OCI-LY3 (cell line): ENCODE measurements at regions not wholly inside any gene's neighbourhood (a gene's known extent, or its start where the extent isn't known, plus 50 kb on each side); places are given as distances from the start of the nearest gene placed in this dataset.
"Not testable (repeated sequence)": the region's sequence is repeated elsewhere in the genome, so short reads cannot be mapped to it uniquely, and the experiment has no call there.

Source experiments
- H2AFZ ChIP-seq: fragments of 200-600, 300-600 bp; shearing (Covaris generic); 2 replicates; pipeline ENCODE4 v1.6.0; 2014; ENCODE audit warnings: antibody characterized with exemption, low read depth, low read length
- H3K27ac ChIP-seq: fragments of 200-600, 300-600 bp; sonication (generic); 2 replicates; pipeline ENCODE4 v1.5.1; 2014; ENCODE audit warnings: mild to moderate bottlenecking, low read length, moderate library complexity, mixed read lengths
- H3K27me3 ChIP-seq: fragments of 200-600, 300-600 bp; sonication (generic); 2 replicates; pipeline ENCODE4 v1.6.1; 2014; ENCODE audit warnings: low read depth, low read length, mixed read lengths
- H3K36me3 ChIP-seq: fragments of 200-600, 300-600 bp; sonication (generic); replicated peaks from 2 replicates; pipeline ENCODE3; 2014; ENCODE audit warnings: low read depth, low read length, mixed read lengths
- H3K4me1 ChIP-seq: fragments of 300-600, 200-600 bp; sonication (generic); 2 replicates; pipeline ENCODE4 v1.6.1; 2014; ENCODE audit warnings: low read length, mixed read lengths
- H3K4me2 ChIP-seq: fragments of 200-600, 300-600 bp; sonication (generic); 2 replicates; pipeline ENCODE4 v1.6.1; 2014; ENCODE audit warnings: low read length, mixed read lengths
- H3K4me3 ChIP-seq: fragments of 300-600, 200-600 bp; sonication (generic); 2 replicates; pipeline ENCODE4 v1.5.1; 2014; ENCODE audit warnings: antibody characterized with exemption, mild to moderate bottlenecking, low read length, moderate library complexity
- H3K79me2 ChIP-seq: fragments of 300-600, 200-600 bp; shearing (Covaris generic); 2 replicates; pipeline ENCODE4 v1.6.1; 2014; ENCODE audit warnings: mild to moderate bottlenecking, low read length, mixed read lengths
- H3K9ac ChIP-seq: fragments of 300-600, 200-600 bp; shearing (Covaris generic); 2 replicates; pipeline ENCODE4 v1.6.0; 2014; ENCODE audit warnings: mild to moderate bottlenecking, low read length, moderate library complexity
- H3K9me3 ChIP-seq: fragments of 200-600, 300-600 bp; shearing (Covaris generic); 2 replicates; pipeline ENCODE4 v1.6.1; 2014; ENCODE audit warnings: low read length, mixed read lengths; ENCODE audit not compliant: insufficient read depth
- H4K20me1 ChIP-seq: fragments of 200-600, 300-600 bp; sonication (generic); 2 replicates; pipeline ENCODE4 v1.6.1; 2016; ENCODE audit warnings: low read length, mixed read lengths; ENCODE audit not compliant: insufficient read depth
- CTCF ChIP-seq: fragments of 200-600, 300-600 bp; sonication (generic); IDR thresholded peaks from 2 replicates; pipeline ENCODE4 v1.5.1; 2014; ENCODE audit warnings: antibody characterized with exemption, low read length, low read depth
- EZH2phosphoT487 ChIP-seq: fragments of 200-600 bp; shearing (Covaris generic); IDR thresholded peaks from 2 replicates; pipeline ENCODE4 v1.6.1; 2018; ENCODE audit warnings: antibody characterized with exemption, mixed run types, low read depth

GRCh38 chrX:102849396-102849795, 87.7 kb upstream of the RAB40AL start:
- Histone ChIP-seq H3K27ac (no peak overlapping the region), H3K79me2 (no peaks in the 10 kb centered on the region), H3K4me1 (no peaks in the 10 kb centered on the region), H4K20me1 (no peaks in the 10 kb centered on the region), H2AFZ (no peak overlapping the region), H3K4me3 (no peak overlapping the region), H3K9ac (no peak overlapping the region), H3K4me2 (no peak overlapping the region), H3K36me3 (no peaks in the 10 kb centered on the region), H3K27me3 (no peaks in the 10 kb centered on the region), H3K9me3 (no peaks in the 10 kb centered on the region)
- no peak for TF ChIP-seq EZH2phosphoT487
- TF ChIP-seq CTCF: no peak

GRCh38 chrX:102858826-102859549, 78.1 kb upstream of the RAB40AL start:
- H4K20me1 ChIP-seq, H3K4me3 ChIP-seq, H2AFZ ChIP-seq, H3K27ac ChIP-seq, H3K36me3 ChIP-seq, H3K4me2 ChIP-seq, H3K4me1 ChIP-seq, H3K9me3 ChIP-seq, H3K27me3 ChIP-seq, H3K79me2 ChIP-seq, H3K9ac ChIP-seq: not testable (repeated sequence)

GRCh38 chrX:102859550-102859871, 77.6 kb upstream of the RAB40AL start:
- Histone ChIP-seq H3K79me2 (no peaks in the 10 kb centered on the region), H3K36me3 (no peaks in the 10 kb centered on the region), H4K20me1 (no peaks in the 10 kb centered on the region), H3K9me3 (no peaks in the 10 kb centered on the region), H3K4me2 (no peak overlapping the region), H3K27ac (no peak overlapping the region), H3K4me3 (no peak overlapping the region), H3K9ac (no peak overlapping the region), H3K4me1 (no peaks in the 10 kb centered on the region), H3K27me3 (no peaks in the 10 kb centered on the region), H2AFZ (no peak overlapping the region)
- TF ChIP-seq EZH2phosphoT487: no peak
- no peak for TF ChIP-seq CTCF

- no peak overlapping the region for H3K9ac ChIP-seq
- H3K36me3 ChIP-seq: no peaks in the 10 kb centered on the region
- no peaks in the 10 kb centered on the region for H3K4me1 ChIP-seq
- H3K79me2 ChIP-seq: no peaks in the 10 kb centered on the region
- H2AFZ ChIP-seq: no peak overlapping the region
- no peak overlapping the region for H3K4me2 ChIP-seq
- H3K4me3 ChIP-seq: no peak overlapping the region
- H3K9me3 ChIP-seq: no peaks in the 10 kb centered on the region
- H3K27ac ChIP-seq: no peak overlapping the region
- TF ChIP-seq EZH2phosphoT487: no peak
- TF ChIP-seq CTCF: no peak
- no peaks in the 10 kb centered on the region for H3K27me3 ChIP-seq
- H4K20me1 ChIP-seq: no peaks in the 10 kb centered on the region
These were observed 76.8 kb upstream of the RAB40AL start for GRCh38 chrX:102860235-102860634.
